K562 (cell line): ENCODE measurements at regions not wholly inside any gene's neighbourhood (a gene's known extent, or its start where the extent isn't known, plus 50 kb on each side); places are given as distances from the start of the nearest gene placed in this dataset.

Source experiments
- ETS1 ChIP-seq: conservative IDR thresholded peaks from 2 replicates; pipeline ENCODE4 v1.6.1; 2011; ENCODE audit warnings: low read depth, mild to moderate bottlenecking, low read length; ENCODE audit not compliant: control insufficient read depth
- FOSL1 ChIP-seq: fragments of 200-800 bp; sonication (Bioruptor generic); conservative IDR thresholded peaks from 2 replicates; pipeline ENCODE4 v1.6.1; 2016; ENCODE audit warnings: missing genetic modification characterization, missing compliant biosample characterization
- TCF3 ChIP-seq: sonication (generic); formaldehyde crosslinking; IDR thresholded peaks from 2 replicates; pipeline ENCODE4 v1.4.0; 2020; ENCODE audit warnings: mild to moderate bottlenecking, missing genetic modification reagents
- ZNF121 ChIP-seq: sonication (generic); formaldehyde crosslinking; conservative IDR thresholded peaks from 2 replicates; pipeline ENCODE4 v1.8.0; 2022; ENCODE audit warnings: missing genetic modification reagents
- ZNF280B ChIP-seq: fragments of 250-450 bp; sonication (Bioruptor Pico); IDR thresholded peaks from 2 replicates; pipeline ENCODE4 v1.5.1; 2021; ENCODE audit warnings: mild to moderate bottlenecking
- ZNF644 ChIP-seq: fragments of 200-800 bp; sonication (Bioruptor generic); IDR thresholded peaks from 2 replicates; pipeline ENCODE4 v1.6.1; 2016; ENCODE audit warnings: low read depth, missing genetic modification characterization, missing compliant biosample characterization
- ZNF668 ChIP-seq: fragments of 250-450 bp; sonication (Bioruptor Pico); IDR thresholded peaks from 2 replicates; pipeline ENCODE4 v1.8.0; 2022; ENCODE audit warnings: mild to moderate bottlenecking, inconsistent platforms
- TF ChIP-seq, protein P1 (sequence below): IDR thresholded peaks from 2 replicates; pipeline ENCODE4 v1.6.1; 2016; ENCODE audit warnings: missing genetic modification characterization, missing compliant biosample characterization

- TF ChIP-seq ZNF280B (no peak), ZNF668 (CRISPR knock-in tag) (no peak), ZNF121 (CRISPR knock-in tag) (no peak), TCF3 (CRISPR knock-in tag) (no peak), ZNF644 (no peak), FOSL1 (tag) (no peak), ETS1 (no peak)
- TF ChIP-seq, protein P1, sequence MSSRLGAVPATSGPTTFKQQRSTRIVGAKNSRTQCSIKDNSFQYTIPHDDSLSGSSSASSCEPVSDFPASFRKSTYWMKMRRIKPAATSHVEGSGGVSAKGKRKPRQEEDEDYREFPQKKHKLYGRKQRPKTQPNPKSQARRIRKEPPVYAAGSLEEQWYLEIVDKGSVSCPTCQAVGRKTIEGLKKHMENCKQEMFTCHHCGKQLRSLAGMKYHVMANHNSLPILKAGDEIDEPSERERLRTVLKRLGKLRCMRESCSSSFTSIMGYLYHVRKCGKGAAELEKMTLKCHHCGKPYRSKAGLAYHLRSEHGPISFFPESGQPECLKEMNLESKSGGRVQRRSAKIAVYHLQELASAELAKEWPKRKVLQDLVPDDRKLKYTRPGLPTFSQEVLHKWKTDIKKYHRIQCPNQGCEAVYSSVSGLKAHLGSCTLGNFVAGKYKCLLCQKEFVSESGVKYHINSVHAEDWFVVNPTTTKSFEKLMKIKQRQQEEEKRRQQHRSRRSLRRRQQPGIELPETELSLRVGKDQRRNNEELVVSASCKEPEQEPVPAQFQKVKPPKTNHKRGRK, result no peak
Observed at GRCh38 chr2:15712551-15713342, 121.1 kb downstream of the DDX1 start (continued).
